HepG2 (cell line): ENCODE measurements at regions not wholly inside any gene's neighbourhood (a gene's known extent, or its start where the extent isn't known, plus 50 kb on each side); places are given as distances from the start of the nearest gene placed in this dataset.

Source experiments
- ATAC-seq: fragments of 200-7000 bp; cut with Tn5 transposase; 3 replicates; pipeline ENCODE4 v1.9.1; 2020; ENCODE audit warnings: mild to moderate bottlenecking, moderate library complexity
- BruUV-seq: library from RNA; stranded (reverse); fragments of 400-500 nt; replicated peaks from 2 replicates; lab custom pipeline; 2021; lab: Mats Ljungman, UMichigan
- CTCF ChIA-PET: fragments of 300-600 bp; formaldehyde crosslinking; extraction: SDS; loops from one replicate; lab custom pipeline; 2021; ENCODE audit warnings: low total read pairs, inconsistent platforms, low intra/inter-chr PET ratio; lab: Yijun Ruan, JAX
- POLR2A ChIA-PET: fragments of 350-600 bp; sonication (Branson Sonifier 250); formaldehyde crosslinking; loops from one replicate; lab custom pipeline; 2020; ENCODE audit warnings: antibody characterized with exemption, inconsistent platforms; lab: Yijun Ruan, JAX
- DNase-seq: peaks from one replicate; pipeline ENCODE4 v3.0.0-alpha.2; 2015; ENCODE audit warnings: low spot score
- FAIRE-seq: peaks from 3 replicates; lab custom pipeline; 2011; peaks lifted over from hg19 to GRCh38; lab: Jason Lieb, UNC
- H2AFZ ChIP-seq: one replicate; pipeline ENCODE4 v1.6.1; 2011; ENCODE audit warnings: low read length, inconsistent platforms
- H3K27ac ChIP-seq: fragments of 300-600 bp; 3 replicates; pipeline ENCODE4 v1.8.0; 2011; ENCODE audit warnings: mixed run types, mild to moderate bottlenecking, mixed read lengths, low read length, inconsistent platforms; ENCODE audit not compliant: insufficient read depth; ENCODE audit errors: extremely low read length
- H3K27me3 ChIP-seq, 2 experiments: fragments of 200-600 bp in 1 of 2; 2 replicates in 1 of 2; 3 replicates in 1 of 2; pipeline versions ENCODE4 v1.6.0 to v1.8.0; 2011; ENCODE audit warnings: low read length in 2 of 2, mild to moderate bottlenecking in 2 of 2, moderate library complexity in 2 of 2, inconsistent platforms in 1 of 2; ENCODE audit not compliant: insufficient read depth in 2 of 2, control insufficient read depth in 1 of 2
- H3K36me3 ChIP-seq, 2 experiments: fragments of 200-600 bp in 1 of 2; replicated peaks in 1 of 2; 2 replicates in 1 of 2; 3 replicates in 1 of 2; pipeline versions ENCODE4 v1.5.1 to v1.8.0; 2011; ENCODE audit warnings: low read length in 2 of 2, inconsistent platforms in 1 of 2; ENCODE audit not compliant: insufficient read depth in 2 of 2, control insufficient read depth in 1 of 2
- H3K4me1 ChIP-seq: 2 replicates; pipeline ENCODE4 v1.5.1; 2012; ENCODE audit warnings: low read length, inconsistent platforms; ENCODE audit not compliant: insufficient read depth
- H3K4me2 ChIP-seq: 2 replicates; pipeline ENCODE4 v1.6.0; 2011; ENCODE audit warnings: low read depth, low read length, inconsistent platforms
- H3K4me3 ChIP-seq, 3 experiments: fragments of 200-600 bp in 1 of 3; sonication (generic), shearing (Covaris generic) in 1 of 3; replicated peaks in 1 of 3; 2 replicates each; pipeline ENCODE4 v1.5.1; 2011 to 2016; ENCODE audit warnings: low read length in 3 of 3, inconsistent platforms in 2 of 3, low read depth in 2 of 3, mild to moderate bottlenecking in 2 of 3, control low read depth in 1 of 3, mixed read lengths in 1 of 3; ENCODE audit not compliant: insufficient read depth in 1 of 3
- H3K79me2 ChIP-seq: one replicate; pipeline ENCODE4 v1.6.1; 2011; ENCODE audit warnings: low read length, inconsistent platforms; ENCODE audit not compliant: insufficient read depth
- H3K9ac ChIP-seq: 2 replicates; pipeline ENCODE4 v1.6.0; 2011; ENCODE audit warnings: mild to moderate bottlenecking, low read depth, low read length, inconsistent platforms; ENCODE audit not compliant: insufficient read depth
- H3K9me3 ChIP-seq: 2 replicates; pipeline ENCODE4 v1.5.1; 2012; ENCODE audit warnings: mild to moderate bottlenecking, low read length
- H4K20me1 ChIP-seq: 2 replicates; pipeline ENCODE4 v1.6.0; 2011; ENCODE audit warnings: inconsistent platforms, mild to moderate bottlenecking, low read length, moderate library complexity; ENCODE audit not compliant: insufficient read depth
- ARID2 ChIP-seq: sonication (generic); formaldehyde crosslinking; IDR thresholded peaks from 2 replicates; pipeline ENCODE4 v1.8.1; 2022; ENCODE audit warnings: mild to moderate bottlenecking, missing genetic modification reagents, borderline replicate concordance
- CREM ChIP-seq, 2 experiments: sonication (generic) in 1 of 2; formaldehyde crosslinking in 1 of 2; IDR thresholded peaks; 2 replicates each; pipeline versions ENCODE4 v1.4.0 to v1.6.1; 2016 to 2020; ENCODE audit warnings: antibody characterized with exemption in 1 of 2, mild to moderate bottlenecking in 1 of 2, missing genetic modification reagents in 1 of 2
- EEA1 ChIP-seq: sonication (generic); formaldehyde crosslinking; IDR thresholded peaks from 2 replicates; pipeline ENCODE4 v1.5.1; 2020; ENCODE audit warnings: mild to moderate bottlenecking, missing genetic modification reagents, borderline replicate concordance
- ERF ChIP-seq: IDR thresholded peaks from 2 replicates; pipeline ENCODE4 v1.6.1; 2018; ENCODE audit warnings: missing biosample characterization, missing genetic modification reagents
- FOXK1 ChIP-seq: sonication (generic); formaldehyde crosslinking; IDR thresholded peaks from 2 replicates; pipeline ENCODE4 v1.4.0; 2020; ENCODE audit warnings: low read depth, missing genetic modification reagents, borderline replicate concordance
- FOXO4 ChIP-seq: sonication (generic); formaldehyde crosslinking; conservative IDR thresholded peaks from 2 replicates; pipeline ENCODE4 v1.8.1; 2023; ENCODE audit warnings: missing genetic modification reagents
- GATAD2A ChIP-seq: IDR thresholded peaks from 2 replicates; pipeline ENCODE4 v1.6.1; 2016
- KLF11 ChIP-seq: IDR thresholded peaks from 2 replicates; pipeline ENCODE4 v1.6.1; 2016; ENCODE audit warnings: missing compliant biosample characterization
- PHF20 ChIP-seq: sonication (generic); formaldehyde crosslinking; IDR thresholded peaks from 2 replicates; pipeline ENCODE4 v1.5.0; 2020; ENCODE audit warnings: mild to moderate bottlenecking, missing genetic modification reagents
- RAD51 ChIP-seq: fragments of 450-650 bp; IDR thresholded peaks from 2 replicates; pipeline ENCODE4 v1.6.1; 2016; ENCODE audit warnings: borderline replicate concordance
- SIN3B ChIP-seq: fragments of 150-350 bp; IDR thresholded peaks from 2 replicates; pipeline ENCODE4 v1.6.1; 2014; ENCODE audit warnings: low read length
- SMAD1 ChIP-seq: sonication (generic); formaldehyde crosslinking; IDR thresholded peaks from 2 replicates; pipeline ENCODE4 v1.4.0; 2020; ENCODE audit warnings: missing genetic modification reagents, low read depth, mild to moderate bottlenecking, borderline replicate concordance
- XRCC5 ChIP-seq: fragments of 200-400 bp; formaldehyde crosslinking; optimal IDR thresholded peaks from 2 replicates; pipeline ENCODE3; 2017; ENCODE audit warnings: mild to moderate bottlenecking, low read length
- ZNF546 ChIP-seq: sonication (generic); formaldehyde crosslinking; conservative IDR thresholded peaks from 2 replicates; pipeline ENCODE4 v1.8.1; 2023; ENCODE audit warnings: mild to moderate bottlenecking, missing genetic modification reagents
- ZNF644 ChIP-seq: IDR thresholded peaks from 2 replicates; pipeline ENCODE4 v1.6.1; 2016; ENCODE audit warnings: low read depth
- ZNF776 ChIP-seq: sonication (generic); formaldehyde crosslinking; IDR thresholded peaks from 2 replicates; pipeline ENCODE4 v1.4.0; 2020; ENCODE audit warnings: mild to moderate bottlenecking, missing genetic modification reagents
- WGBS: methylation state at CpG from one replicate; pipeline ENCODE4 v1.1.6; 2017; ENCODE audit warnings: low lambda C conversion rate; 5-methylcytosine and 5-hydroxymethylcytosine counted together
- in situ Hi-C: cut with HindIII; loops from 2 replicates; pipeline ENCODE4 v1.10.0; 2017; ENCODE audit warnings: low pct_unique_long_range_greater_than_20kb; ENCODE audit not compliant: extremely low pct_ligation_motif_present
- intact Hi-C: fragments of 100-400 bp; cut with micrococcal nuclease; formaldehyde crosslinking; loops from one replicate; pipeline ENCODE4 v1.10.0; 2022; ENCODE audit not compliant: unreplicated experiment
- TF ChIP-seq, protein P1 (sequence below): sonication (generic); formaldehyde crosslinking; IDR thresholded peaks from 2 replicates; pipeline ENCODE4 v1.8.0; 2022; ENCODE audit warnings: missing genetic modification reagents, mild to moderate bottlenecking, inconsistent platforms, borderline replicate concordance

GRCh38 chr2:12589802-12590320 is 126.9 kb upstream of the TRIB2 start:
- H3K27ac ChIP-seq = no peak overlapping the region
- in situ Hi-C loops (no loop called here), intact Hi-C loops (no loop called here)
- no peaks in the 10 kb centered on the region for H3K79me2 ChIP-seq
- no peaks in the 10 kb centered on the region for H3K4me1 ChIP-seq
- no peak for TF ChIP-seq ERF
- TF ChIP-seq, protein P1, sequence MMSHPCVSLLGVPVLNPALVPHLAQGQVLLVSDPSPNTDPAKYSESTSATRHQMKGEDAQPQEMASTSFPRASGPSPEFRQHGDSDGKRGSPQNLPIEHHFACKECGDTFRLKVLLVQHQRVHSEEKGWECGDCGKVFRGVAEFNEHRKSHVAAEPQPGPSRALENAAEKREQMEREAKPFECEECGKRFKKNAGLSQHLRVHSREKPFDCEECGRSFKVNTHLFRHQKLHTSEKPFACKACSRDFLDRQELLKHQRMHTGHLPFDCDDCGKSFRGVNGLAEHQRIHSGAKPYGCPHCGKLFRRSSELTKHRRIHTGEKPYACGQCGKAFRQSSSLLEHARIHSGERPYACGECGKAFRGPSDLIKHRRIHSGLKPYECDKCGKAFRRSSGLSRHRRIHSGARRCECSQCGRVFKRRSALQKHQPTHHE (CRISPR knock-in tag) = no peak
- TF ChIP-seq GATAD2A = no peak
- TF ChIP-seq ARID2 (CRISPR knock-in tag) = no peak
- no peak for TF ChIP-seq PHF20 (CRISPR knock-in tag)
- no peak for TF ChIP-seq ZNF644 (CRISPR knock-in tag)
- no peak for TF ChIP-seq SMAD1
- TF ChIP-seq FOXK1 (CRISPR knock-in tag) = no peak
- no peak for TF ChIP-seq RAD51
- no peak for FAIRE-seq
- no peak overlapping the region for H2AFZ ChIP-seq
- no TSS peak for BruUV-seq
- H3K4me2 ChIP-seq = no peak overlapping the region
- no peaks in the 10 kb centered on the region for H4K20me1 ChIP-seq
- ChIA-PET CTCF (no interaction called here), POLR2A (no interaction called here)
- no peaks in the 10 kb centered on the region for H3K27me3 ChIP-seq
- no peak overlapping the region for H3K4me3 ChIP-seq
- H3K9ac ChIP-seq = no peak overlapping the region
- DNase-seq = no peak
- H3K36me3 ChIP-seq = no peaks in the 10 kb centered on the region
- no peak for ATAC-seq
- no peaks in the 10 kb centered on the region for H3K9me3 ChIP-seq
- WGBS = 13% methylated on average over 5 of the region's 5 CpGs

- Histone ChIP-seq H3K27me3 (no peaks in the 10 kb centered on the region), H3K4me3 (no peak overlapping the region), H3K27ac (no peak overlapping the region), H3K4me1 (no peaks in the 10 kb centered on the region), H3K9me3 (no peaks in the 10 kb centered on the region), H4K20me1 (no peaks in the 10 kb centered on the region), H2AFZ (no peak overlapping the region), H3K4me2 (no peak overlapping the region), H3K36me3 (no peaks in the 10 kb centered on the region), H3K9ac (no peak overlapping the region), H3K79me2 (no peaks in the 10 kb centered on the region)
- no TSS peak for BruUV-seq
- no peak for DNase-seq
- FAIRE-seq = no peak
- CTCF ChIA-PET = no interaction called here
- in situ Hi-C loops (no loop called here), intact Hi-C loops (no loop called here)
- ATAC-seq = no peak
- 1% methylated on average over 3 of the region's 3 CpGs for WGBS
- no peak for TF ChIP-seq CREM (IDR thresholded peaks at IDR 0.05)
- TF ChIP-seq CREM (CRISPR knock-in tag; IDR thresholded peaks at IDR 0.05) = no peak
- no peak for TF ChIP-seq ZNF776 (CRISPR knock-in tag)
- no peak for TF ChIP-seq XRCC5
- TF ChIP-seq KLF11 (CRISPR knock-in tag) = no peak
- no peak for TF ChIP-seq EEA1 (CRISPR knock-in tag)
- TF ChIP-seq SIN3B = no peak
- TF ChIP-seq ZNF546 = no peak
- TF ChIP-seq FOXO4 = no peak
- POLR2A ChIA-PET = no interaction called here
These were observed 124.4 kb upstream of the TRIB2 start for GRCh38 chr2:12592296-12592695.
